ENCODE measurements at regions not wholly inside any gene's neighbourhood (a gene's known extent, or its start where the extent isn't known, plus 50 kb on each side); places are given as distances from the start of the nearest gene placed in this dataset.

GRCh38 chr6:134596191-134596590 is 278.3 kb upstream of the SGK1 start:
- no peak for FAIRE-seq
- dilution Hi-C loops (cut with MboI; ENCODE audit: extremely low pct_ligation_motif_present, low sequenced_read_pairs) = no loop called here
- no peaks in the 10 kb centered on the region for H3K79me2 ChIP-seq (ENCODE audit: control insufficient read depth, insufficient read depth, low read length)
- H3K9me1 ChIP-seq (replicated peaks; ENCODE audit: control insufficient read depth, extremely low read depth, insufficient read depth, low read length) = no peaks in the 10 kb centered on the region
- H2AFZ ChIP-seq (ENCODE audit: low read depth, low read length) = no peak overlapping the region
- DNase-seq (ENCODE audit: low read depth, low spot score) = no peak
- no peaks in the 10 kb centered on the region for H3K4me1 ChIP-seq (ENCODE audit: control insufficient read depth, extremely low read depth, insufficient read depth, low read length)
- no peaks in the 10 kb centered on the region for H4K20me1 ChIP-seq (replicated peaks; ENCODE audit: control insufficient read depth, extremely low read depth, insufficient read depth, low read length)
- no peaks in the 10 kb centered on the region for H3K9me3 ChIP-seq (replicated peaks; ENCODE audit: control insufficient read depth, insufficient read depth, low read length)
- TF ChIP-seq POLR2AphosphoS5 (IDR thresholded peaks at IDR 0.05; ENCODE audit: insufficient read depth, low read depth, low read length) (no peak), MYC (IDR thresholded peaks at IDR 0.05; ENCODE audit: low read depth, low read length) (no peak), JUN (IDR thresholded peaks at IDR 0.05; ENCODE audit: borderline replicate concordance, insufficient read depth, insufficient read length, low read depth) (no peak), CTCF (IDR thresholded peaks at IDR 0.05; ENCODE audit: extremely low read depth in 1 of 2, insufficient read depth in 1 of 2, low read depth in 1 of 2, low read length in 2 of 2) (no peak), EZH2 (IDR thresholded peaks at IDR 0.05; ENCODE audit: borderline replicate concordance, low read depth, low read length, severe bottlenecking) (no peak), FOS (IDR thresholded peaks at IDR 0.05; ENCODE audit: borderline replicate concordance, insufficient read depth, low read length) (no peak), GATA2 (IDR thresholded peaks at IDR 0.05; ENCODE audit: insufficient read depth, insufficient read length, low read depth, low read length) (no peak), POLR2A (IDR thresholded peaks at IDR 0.05; ENCODE audit: low read depth, low read length) (no peak)
- TF ChIP-seq, protein P1, sequence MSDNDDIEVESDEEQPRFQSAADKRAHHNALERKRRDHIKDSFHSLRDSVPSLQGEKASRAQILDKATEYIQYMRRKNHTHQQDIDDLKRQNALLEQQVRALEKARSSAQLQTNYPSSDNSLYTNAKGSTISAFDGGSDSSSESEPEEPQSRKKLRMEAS (IDR thresholded peaks at IDR 0.05; ENCODE audit: insufficient read depth, insufficient read length) = no peak
- intact Hi-C loops (cut with micrococcal nuclease) = no loop called here
- ChIA-PET POLR2A (no interaction called here), CTCF (interaction anchor here (0.6 to 1.0 kb wide), 3 partner anchors 18 to 227 kb away, joined by 3 to 5 read pairs (median 3); no protein-coding TSS in a partner anchor)
- no peak overlapping the region for H3K4me3 ChIP-seq (replicated peaks in 1 of 3; ENCODE audit: insufficient read depth in 1 of 3, low read depth in 1 of 3, low read length in 3 of 3)
- H3K27ac ChIP-seq (ENCODE audit: insufficient read depth, low read depth, low read length) = no peak overlapping the region
- H3K27me3 ChIP-seq (ENCODE audit: control insufficient read depth in 2 of 2, insufficient read depth in 2 of 2, low read length in 2 of 2) = no peaks in the 10 kb centered on the region
- H3K4me2 ChIP-seq (ENCODE audit: insufficient read depth, low read length) = no peak overlapping the region
- no peaks in the 10 kb centered on the region for H3K36me3 ChIP-seq (ENCODE audit: control insufficient read depth in 2 of 2, extremely low read depth in 1 of 2, insufficient read depth in 2 of 2, low read length in 2 of 2)
- H3K9ac ChIP-seq (replicated peaks; ENCODE audit: extremely low read depth, insufficient read depth, low read length) = no peak overlapping the region
- no TSS peak for BruUV-seq (replicated peaks)

Measured in endothelial cell of umbilical vein (primary cell).